T-helper 2 cell treated with Interferon-gamma antibody and Interleukin-4, amounts not matched to agents 5 μg/mL and 100 μg/mL, for 36 hours (primary cell): ENCODE measurements at regions not wholly inside any gene's neighbourhood (a gene's known extent, or its start where the extent isn't known, plus 50 kb on each side); places are given as distances from the start of the nearest gene placed in this dataset.
"Not testable (repeated sequence)": the region's sequence is repeated elsewhere in the genome, so short reads cannot be mapped to it uniquely, and the experiment has no call there.

ENCODE experiments used
- DNase-seq: peaks from one replicate; pipeline ENCODE4 v3.0.0; 2021; ENCODE audit warnings: low spot score
- H3K27ac Mint-ChIP-seq: one replicate; pipeline ENCODE4 v1.8.0; 2021; ENCODE audit warnings: mild to moderate bottlenecking, mixed read lengths
- H3K27me3 Mint-ChIP-seq: one replicate; pipeline ENCODE4 v1.8.0; 2021; ENCODE audit warnings: low read depth, mixed read lengths
- H3K36me3 Mint-ChIP-seq: one replicate; pipeline ENCODE4 v1.8.0; 2021; ENCODE audit warnings: low read depth, mixed read lengths
- H3K4me1 Mint-ChIP-seq: one replicate; pipeline ENCODE4 v1.8.0; 2021; ENCODE audit warnings: low read depth, mixed read lengths
- H3K4me3 Mint-ChIP-seq: one replicate; pipeline ENCODE4 v1.8.0; 2022; ENCODE audit warnings: mild to moderate bottlenecking, moderate library complexity, mixed read lengths
- H3K9me3 Mint-ChIP-seq: one replicate; pipeline ENCODE4 v1.8.0; 2021; ENCODE audit warnings: mixed read lengths

DNA sequence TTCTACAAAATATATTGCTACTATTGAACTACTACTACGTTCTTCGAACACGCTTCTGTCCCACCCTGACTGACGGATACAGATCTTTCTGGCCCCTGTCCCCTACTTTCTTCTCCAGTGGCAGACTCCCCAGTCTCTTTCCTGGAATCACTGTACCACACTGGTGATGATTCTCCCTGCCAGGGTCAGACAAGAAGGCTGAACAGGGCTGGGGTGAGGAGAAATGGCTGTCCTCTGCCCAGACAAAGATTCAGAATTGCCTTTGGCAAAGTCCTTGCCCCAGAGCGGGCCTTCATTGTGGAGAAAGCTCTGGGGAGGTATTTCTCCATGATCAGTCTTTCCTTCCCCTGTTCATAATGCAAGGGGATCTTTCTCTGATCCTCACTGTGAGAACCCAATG is 1417.1 kb downstream of the BRD1 start:
- Mint-ChIP-seq H3K27me3 (no peaks in the 10 kb centered on the region), H3K4me3 (no peak overlapping the region), H3K27ac (no peak overlapping the region), H3K36me3 (no peaks in the 10 kb centered on the region), H3K9me3 (no peaks in the 10 kb centered on the region), H3K4me1 (no peaks in the 10 kb centered on the region)
- DNase-seq: no peak

- Mint-ChIP-seq H3K36me3 (no peaks in the 10 kb centered on the region), H3K4me3 (no peak overlapping the region), H3K4me1 (no peaks in the 10 kb centered on the region), H3K27me3 (no peaks in the 10 kb centered on the region), H3K27ac (no peak overlapping the region), H3K9me3 (no peaks in the 10 kb centered on the region)
- DNase-seq: no peak
These were observed 1420.3 kb downstream of the BRD1 start for GRCh38 chr22:48407256-48407955.

GRCh38 chr22:48406161-48406560 is 1421.5 kb downstream of the BRD1 start:
- no peaks in the 10 kb centered on the region for H3K4me1 Mint-ChIP-seq
- H3K9me3 Mint-ChIP-seq: no peaks in the 10 kb centered on the region
- H3K27ac Mint-ChIP-seq: no peak overlapping the region
- H3K27me3 Mint-ChIP-seq: no peaks in the 10 kb centered on the region
- DNase-seq: no peak
- H3K4me3 Mint-ChIP-seq: no peak overlapping the region
- no peaks in the 10 kb centered on the region for H3K36me3 Mint-ChIP-seq

DNA sequence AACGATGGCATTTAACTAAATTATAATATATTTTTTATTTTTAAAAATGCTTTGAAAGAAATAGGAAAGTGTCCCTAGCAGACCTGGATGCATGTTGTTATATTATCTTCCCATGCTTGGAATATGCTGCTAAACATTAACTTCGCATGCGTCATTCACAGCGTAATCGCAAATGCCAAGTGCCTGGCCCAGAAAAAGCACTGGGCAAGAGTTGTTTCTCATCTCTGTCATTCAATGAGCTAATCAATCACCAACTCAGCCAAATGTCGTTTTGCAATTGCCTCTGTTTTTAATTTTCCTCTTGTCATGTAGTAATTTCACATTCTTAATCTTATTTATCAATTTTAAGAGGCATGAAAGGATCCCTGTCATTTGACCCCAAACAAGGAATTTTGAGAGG is 1421.9 kb downstream of the BRD1 start:
- H3K27ac Mint-ChIP-seq: no peak overlapping the region
- DNase-seq: no peak

DNA sequence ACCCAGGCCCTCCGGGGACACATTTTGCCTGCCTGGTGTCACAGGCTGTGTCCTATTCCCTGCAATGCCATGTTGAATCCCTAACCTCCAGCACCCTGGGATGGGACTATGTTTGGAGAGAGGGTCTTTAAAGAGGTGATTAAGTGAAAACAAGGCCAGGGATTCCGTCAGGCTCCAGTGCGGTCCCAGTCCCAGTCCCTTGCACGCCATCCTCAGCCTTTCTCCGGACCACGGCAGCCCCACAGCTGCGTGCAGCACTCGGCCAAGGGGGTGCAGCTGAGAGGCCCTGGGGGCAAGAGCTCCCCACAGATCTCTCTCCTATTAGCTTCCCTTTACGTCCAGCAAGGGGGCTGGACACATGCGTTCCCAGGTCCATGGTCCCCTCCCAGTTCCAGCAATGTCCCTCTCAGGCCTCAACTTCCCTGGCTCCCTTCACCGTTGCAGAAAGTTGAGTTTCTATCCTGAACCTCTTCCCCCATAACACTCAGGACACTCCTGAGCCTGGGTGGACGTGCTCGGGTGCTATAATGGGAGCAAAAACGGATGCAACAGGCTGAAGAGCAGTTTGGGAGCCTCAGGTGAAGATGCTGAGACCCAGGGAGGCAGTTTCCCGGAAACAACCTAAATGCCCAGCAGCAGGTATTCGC is 1422.7 kb downstream of the BRD1 start:
- H3K4me1 Mint-ChIP-seq: no peaks in the 10 kb centered on the region
- H3K4me3 Mint-ChIP-seq: no peak overlapping the region
- no peaks in the 10 kb centered on the region for H3K27me3 Mint-ChIP-seq
- no peaks in the 10 kb centered on the region for H3K9me3 Mint-ChIP-seq
- H3K36me3 Mint-ChIP-seq: no peaks in the 10 kb centered on the region
- DNase-seq: no peak
- no peak overlapping the region for H3K27ac Mint-ChIP-seq

More for the DNA sequence above, 1421.9 kb downstream of the BRD1 start:
- H3K27me3 Mint-ChIP-seq: no peaks in the 10 kb centered on the region
- H3K4me1 Mint-ChIP-seq: no peaks in the 10 kb centered on the region
- no peaks in the 10 kb centered on the region for H3K9me3 Mint-ChIP-seq
- H3K36me3 Mint-ChIP-seq: no peaks in the 10 kb centered on the region
- H3K4me3 Mint-ChIP-seq: no peak overlapping the region

DNA sequence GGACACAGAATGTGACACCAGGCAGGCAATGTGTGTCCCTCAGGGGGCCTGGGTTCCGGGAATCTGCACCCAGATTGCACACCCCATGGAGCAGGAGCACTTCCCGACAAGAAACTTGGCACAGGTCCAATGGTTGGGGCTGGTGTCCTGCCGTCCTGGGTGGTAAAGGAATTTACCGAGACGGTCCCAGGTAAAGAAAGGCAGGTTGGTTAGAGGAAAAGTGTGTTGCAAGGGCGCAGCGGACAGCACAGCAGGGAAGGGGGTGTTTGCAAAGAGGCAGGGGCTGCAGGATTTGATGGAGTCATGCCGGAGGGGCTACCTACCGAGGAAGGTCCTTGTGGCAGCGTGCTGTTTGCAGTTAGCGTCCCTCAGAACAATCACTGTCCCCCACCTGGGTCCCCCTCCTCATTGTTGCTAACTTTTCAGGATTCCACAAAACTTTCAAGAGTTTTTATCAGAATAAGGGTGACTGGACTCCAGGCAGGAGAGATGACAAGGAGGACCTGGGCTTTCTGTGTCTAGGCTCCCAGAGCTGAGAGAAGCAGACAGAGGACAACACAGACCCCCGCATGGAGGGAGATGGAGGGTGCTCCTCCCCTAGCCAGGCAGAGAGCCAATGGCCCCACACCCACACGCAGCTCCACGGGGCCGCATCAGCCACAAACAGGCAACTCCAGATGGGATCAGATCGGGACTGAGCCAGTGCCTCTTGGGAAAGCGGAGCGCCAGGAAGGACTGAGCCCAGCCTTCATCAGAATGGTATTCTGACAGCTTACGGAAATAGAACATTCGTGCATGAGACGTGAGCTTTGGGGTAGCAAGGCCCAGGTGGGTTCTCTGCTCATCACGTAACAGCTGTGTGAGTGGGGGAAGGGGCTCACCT is 1423.9 kb downstream of the BRD1 start:
- Mint-ChIP-seq H3K9me3 (no peaks in the 10 kb centered on the region), H3K4me3 (no peak overlapping the region), H3K4me1 (no peaks in the 10 kb centered on the region), H3K36me3 (no peaks in the 10 kb centered on the region), H3K27ac (no peak overlapping the region), H3K27me3 (no peaks in the 10 kb centered on the region)
- no peak for DNase-seq

DNA sequence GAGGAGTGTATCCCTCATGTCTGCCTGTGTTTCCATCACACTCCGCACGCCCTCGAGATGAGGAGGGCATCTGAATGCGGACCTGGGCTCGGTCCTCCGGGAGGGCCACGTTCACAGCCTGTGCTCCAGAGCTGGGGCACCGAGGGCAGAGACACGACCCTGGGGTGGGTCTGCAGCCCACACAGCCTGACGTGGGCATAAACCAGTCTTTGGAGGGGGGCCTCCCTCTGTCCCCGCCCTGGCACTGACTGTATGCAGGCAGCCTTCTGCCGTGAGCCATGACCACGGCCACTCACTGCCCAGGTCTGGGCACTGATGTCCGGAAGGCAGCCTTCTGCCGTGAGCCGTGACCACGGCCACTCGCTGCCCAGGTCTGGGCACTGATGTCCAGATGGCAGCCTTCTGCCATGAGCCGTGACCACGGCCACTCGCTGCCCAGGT is 1425.1 kb downstream of the BRD1 start:
- H3K36me3 Mint-ChIP-seq: no peaks in the 10 kb centered on the region
- no peak for DNase-seq
- no peak overlapping the region for H3K4me3 Mint-ChIP-seq
- no peak overlapping the region for H3K27ac Mint-ChIP-seq
- no peaks in the 10 kb centered on the region for H3K9me3 Mint-ChIP-seq
- no peaks in the 10 kb centered on the region for H3K27me3 Mint-ChIP-seq
- H3K4me1 Mint-ChIP-seq: no peaks in the 10 kb centered on the region

DNA sequence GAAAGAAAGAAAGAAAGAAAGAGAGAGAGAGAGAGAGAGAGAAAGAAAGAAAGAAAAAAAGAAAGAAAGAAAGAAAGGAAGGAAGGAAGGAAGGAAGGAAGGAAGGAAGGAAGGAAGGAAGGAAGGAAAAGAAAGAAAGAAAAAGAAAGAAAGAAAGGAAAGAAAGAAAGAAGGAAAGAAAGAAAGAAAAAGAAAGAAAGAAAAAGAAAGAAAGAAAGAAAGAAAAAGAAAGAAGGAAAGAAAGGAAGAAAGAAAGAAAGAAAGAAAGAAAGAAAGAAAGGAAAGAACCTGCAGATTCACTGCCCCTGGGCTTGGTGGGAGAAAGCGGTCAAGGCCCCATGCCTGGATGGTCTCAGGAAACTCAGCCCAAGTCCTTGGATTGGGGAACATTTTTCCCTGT is 1426.2 kb downstream of the BRD1 start:
- not testable (repeated sequence) for H3K4me3 Mint-ChIP-seq, H3K27me3 Mint-ChIP-seq, H3K27ac Mint-ChIP-seq, DNase-seq, H3K36me3 Mint-ChIP-seq, H3K9me3 Mint-ChIP-seq, H3K4me1 Mint-ChIP-seq

DNA sequence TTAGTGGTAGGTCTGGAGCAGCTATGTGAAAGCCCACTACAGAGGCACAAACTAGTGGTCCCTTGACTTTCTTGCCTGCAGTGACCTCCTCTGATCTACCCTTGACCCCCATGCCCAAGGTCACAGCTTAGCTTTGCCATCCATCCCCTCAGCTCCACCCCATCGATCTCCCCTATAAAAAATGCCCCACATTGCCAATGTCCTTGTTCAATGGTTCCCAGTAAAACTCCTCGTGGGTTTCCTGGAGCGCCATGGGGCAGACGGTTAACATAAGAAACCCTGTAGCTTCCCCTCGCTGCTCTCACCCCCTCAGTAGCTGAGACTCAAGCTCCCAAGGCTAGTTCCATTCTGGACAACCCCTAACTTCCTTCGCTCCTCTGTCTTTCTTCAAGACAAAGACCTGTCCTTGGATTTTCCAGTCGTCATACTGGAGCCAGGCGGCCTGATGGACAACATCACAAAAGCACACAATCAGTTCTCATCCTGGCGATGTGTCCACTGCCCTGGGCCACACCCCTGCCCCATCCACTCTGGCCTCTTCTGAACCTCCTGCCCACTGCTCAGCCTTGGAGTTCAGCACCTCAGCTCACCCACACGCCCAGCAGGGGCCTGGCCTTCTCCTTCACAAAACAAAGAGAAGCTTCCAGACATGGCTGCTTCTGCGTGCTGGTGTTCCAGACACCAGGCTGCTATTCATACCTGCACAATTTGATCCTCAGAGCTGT is 1429.3 kb downstream of the BRD1 start:
- H3K27ac Mint-ChIP-seq: no peak overlapping the region
- H3K9me3 Mint-ChIP-seq: no peaks in the 10 kb centered on the region

GRCh38 chr22:48397531-48398180 is 1430.0 kb downstream of the BRD1 start:
- no peaks in the 10 kb centered on the region for H3K27me3 Mint-ChIP-seq
- H3K27ac Mint-ChIP-seq: no peak overlapping the region
- H3K4me1 Mint-ChIP-seq: no peaks in the 10 kb centered on the region
- H3K36me3 Mint-ChIP-seq: no peaks in the 10 kb centered on the region
- H3K4me3 Mint-ChIP-seq: no peak overlapping the region
- no peaks in the 10 kb centered on the region for H3K9me3 Mint-ChIP-seq
- no peak for DNase-seq

More for the DNA sequence above, 1429.3 kb downstream of the BRD1 start:
- H3K4me3 Mint-ChIP-seq: no peak overlapping the region
- H3K4me1 Mint-ChIP-seq: no peaks in the 10 kb centered on the region
- no peaks in the 10 kb centered on the region for H3K36me3 Mint-ChIP-seq
- H3K27me3 Mint-ChIP-seq: no peaks in the 10 kb centered on the region
- no peak for DNase-seq

DNA sequence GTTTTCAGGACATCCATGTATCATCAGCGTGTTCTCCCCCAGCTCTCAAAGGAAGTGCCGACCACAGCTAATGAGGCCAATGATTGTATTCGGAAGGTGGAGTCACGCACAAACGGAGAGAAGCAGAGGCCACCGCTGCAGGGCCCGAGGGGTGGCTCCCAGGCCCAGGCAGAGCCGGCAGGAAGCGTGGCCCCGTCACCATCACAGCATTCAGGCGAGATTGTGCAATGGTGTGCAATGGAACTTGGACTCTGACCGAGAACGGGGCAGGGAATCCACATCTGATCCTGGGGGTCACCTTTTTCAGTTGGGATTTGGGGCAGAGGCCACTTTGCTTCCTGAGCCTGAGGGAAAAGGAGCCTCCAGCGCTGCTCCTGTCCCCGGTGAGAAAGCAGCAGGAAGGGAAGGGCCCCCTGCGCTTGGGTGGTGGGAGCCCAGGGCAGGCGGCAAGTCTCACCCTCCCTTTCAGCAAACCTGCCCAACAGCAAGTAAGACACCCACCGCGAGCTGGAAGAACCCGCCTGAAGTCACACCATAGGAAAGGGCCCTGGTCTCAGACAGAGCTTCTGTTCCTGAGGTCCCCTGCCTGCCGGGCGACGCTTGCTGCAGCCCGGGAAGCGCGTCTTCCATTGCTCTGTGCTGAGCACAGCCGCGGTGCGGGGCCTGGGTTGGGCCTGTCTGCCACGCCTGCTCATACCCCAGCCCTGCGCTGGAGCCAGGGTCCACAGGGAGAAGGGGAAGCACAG is 1430.7 kb downstream of the BRD1 start:
- H3K36me3 Mint-ChIP-seq: no peaks in the 10 kb centered on the region
- no peaks in the 10 kb centered on the region for H3K27me3 Mint-ChIP-seq
- no peaks in the 10 kb centered on the region for H3K4me1 Mint-ChIP-seq
- H3K27ac Mint-ChIP-seq: no peak overlapping the region
- H3K4me3 Mint-ChIP-seq: no peak overlapping the region
- no peaks in the 10 kb centered on the region for H3K9me3 Mint-ChIP-seq
- DNase-seq: no peak

- no peaks in the 10 kb centered on the region for H3K27me3 Mint-ChIP-seq
- H3K36me3 Mint-ChIP-seq: no peaks in the 10 kb centered on the region
- H3K9me3 Mint-ChIP-seq: no peaks in the 10 kb centered on the region
These were observed 1431.4 kb downstream of the BRD1 start for GRCh38 chr22:48396091-48396784.

More at GRCh38 chr22:48396091-48396784, 1431.4 kb downstream of the BRD1 start:
- H3K4me1 Mint-ChIP-seq: no peaks in the 10 kb centered on the region
- DNase-seq: no peak
- H3K27ac Mint-ChIP-seq: no peak overlapping the region
- no peak overlapping the region for H3K4me3 Mint-ChIP-seq
